OCI-LY3 (cell line): ENCODE measurements at regions not wholly inside any gene's neighbourhood (a gene's known extent, or its start where the extent isn't known, plus 50 kb on each side); places are given as distances from the start of the nearest gene placed in this dataset.

Source experiments
- H2AFZ ChIP-seq: fragments of 200-600, 300-600 bp; shearing (Covaris generic); 2 replicates; pipeline ENCODE4 v1.6.0; 2014; ENCODE audit warnings: antibody characterized with exemption, low read depth, low read length
- H3K27ac ChIP-seq: fragments of 200-600, 300-600 bp; sonication (generic); 2 replicates; pipeline ENCODE4 v1.5.1; 2014; ENCODE audit warnings: mild to moderate bottlenecking, low read length, moderate library complexity, mixed read lengths
- H3K27me3 ChIP-seq: fragments of 200-600, 300-600 bp; sonication (generic); 2 replicates; pipeline ENCODE4 v1.6.1; 2014; ENCODE audit warnings: low read depth, low read length, mixed read lengths
- H3K36me3 ChIP-seq: fragments of 200-600, 300-600 bp; sonication (generic); replicated peaks from 2 replicates; pipeline ENCODE3; 2014; ENCODE audit warnings: low read depth, low read length, mixed read lengths
- H3K4me1 ChIP-seq: fragments of 300-600, 200-600 bp; sonication (generic); 2 replicates; pipeline ENCODE4 v1.6.1; 2014; ENCODE audit warnings: low read length, mixed read lengths
- H3K4me2 ChIP-seq: fragments of 200-600, 300-600 bp; sonication (generic); 2 replicates; pipeline ENCODE4 v1.6.1; 2014; ENCODE audit warnings: low read length, mixed read lengths
- H3K4me3 ChIP-seq: fragments of 300-600, 200-600 bp; sonication (generic); 2 replicates; pipeline ENCODE4 v1.5.1; 2014; ENCODE audit warnings: antibody characterized with exemption, mild to moderate bottlenecking, low read length, moderate library complexity
- H3K79me2 ChIP-seq: fragments of 300-600, 200-600 bp; shearing (Covaris generic); 2 replicates; pipeline ENCODE4 v1.6.1; 2014; ENCODE audit warnings: mild to moderate bottlenecking, low read length, mixed read lengths
- H3K9ac ChIP-seq: fragments of 300-600, 200-600 bp; shearing (Covaris generic); 2 replicates; pipeline ENCODE4 v1.6.0; 2014; ENCODE audit warnings: mild to moderate bottlenecking, low read length, moderate library complexity
- H3K9me3 ChIP-seq: fragments of 200-600, 300-600 bp; shearing (Covaris generic); 2 replicates; pipeline ENCODE4 v1.6.1; 2014; ENCODE audit warnings: low read length, mixed read lengths; ENCODE audit not compliant: insufficient read depth
- H4K20me1 ChIP-seq: fragments of 200-600, 300-600 bp; sonication (generic); 2 replicates; pipeline ENCODE4 v1.6.1; 2016; ENCODE audit warnings: low read length, mixed read lengths; ENCODE audit not compliant: insufficient read depth
- CTCF ChIP-seq: fragments of 200-600, 300-600 bp; sonication (generic); IDR thresholded peaks from 2 replicates; pipeline ENCODE4 v1.5.1; 2014; ENCODE audit warnings: antibody characterized with exemption, low read length, low read depth
- EZH2phosphoT487 ChIP-seq: fragments of 200-600 bp; shearing (Covaris generic); IDR thresholded peaks from 2 replicates; pipeline ENCODE4 v1.6.1; 2018; ENCODE audit warnings: antibody characterized with exemption, mixed run types, low read depth

DNA sequence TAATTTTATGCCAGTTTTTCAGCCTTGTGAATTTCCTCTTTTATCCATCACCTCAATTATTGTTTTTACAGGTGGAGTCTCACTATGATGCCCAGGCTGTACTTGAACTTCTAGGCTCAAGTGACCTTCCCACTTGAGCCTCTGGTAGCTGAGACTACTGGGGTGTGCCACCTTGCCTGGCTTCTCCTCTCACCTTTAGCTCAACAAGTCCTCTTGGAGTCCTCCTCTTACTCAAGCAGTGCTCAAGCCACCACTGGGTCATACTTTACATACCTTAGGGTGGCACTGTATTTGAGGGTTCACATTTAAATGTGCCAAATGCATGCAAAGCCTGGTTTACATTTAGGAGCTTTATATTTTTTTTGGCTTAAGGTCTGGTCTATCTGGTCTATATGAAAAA is 350.1 kb upstream of the MCTP2 start:
- Histone ChIP-seq H3K79me2 (no peaks in the 10 kb centered on the region), H4K20me1 (no peaks in the 10 kb centered on the region), H2AFZ (no peak overlapping the region), H3K4me2 (no peak overlapping the region), H3K36me3 (no peaks in the 10 kb centered on the region), H3K27me3 (no peaks in the 10 kb centered on the region), H3K4me1 (no peaks in the 10 kb centered on the region), H3K4me3 (no peak overlapping the region), H3K9me3 (no peaks in the 10 kb centered on the region), H3K9ac (no peak overlapping the region), H3K27ac (no peak overlapping the region)
- TF ChIP-seq EZH2phosphoT487 (no peak), CTCF (no peak)

DNA sequence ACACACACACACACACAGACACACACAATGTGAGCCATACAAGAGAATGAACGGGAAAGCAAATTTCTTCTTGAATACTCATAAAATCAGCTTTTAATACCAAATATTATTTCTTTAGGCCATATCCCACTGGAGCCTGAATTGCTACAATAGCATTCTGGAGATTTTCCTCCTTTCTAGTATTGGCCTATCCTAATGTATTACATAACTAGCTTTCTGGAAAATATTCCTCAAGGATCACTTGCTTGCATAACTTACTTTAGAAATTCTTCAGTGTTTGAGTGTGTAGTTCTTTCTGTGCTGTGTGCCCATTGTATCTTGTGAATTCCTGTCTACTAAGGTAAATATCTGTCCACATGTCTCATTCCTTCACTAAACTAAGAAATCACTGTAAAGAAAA is 351.0 kb upstream of the MCTP2 start:
- Histone ChIP-seq H3K27ac (no peak overlapping the region), H2AFZ (no peak overlapping the region), H3K79me2 (no peaks in the 10 kb centered on the region), H3K4me2 (no peak overlapping the region), H3K4me1 (no peaks in the 10 kb centered on the region), H3K36me3 (no peaks in the 10 kb centered on the region), H3K4me3 (no peak overlapping the region), H3K27me3 (no peaks in the 10 kb centered on the region), H3K9me3 (no peaks in the 10 kb centered on the region), H3K9ac (no peak overlapping the region), H4K20me1 (no peaks in the 10 kb centered on the region)
- TF ChIP-seq CTCF (no peak), EZH2phosphoT487 (no peak)

- no peak for TF ChIP-seq EZH2phosphoT487
- TF ChIP-seq CTCF: no peak
- Histone ChIP-seq H2AFZ (no peak overlapping the region), H3K4me1 (no peaks in the 10 kb centered on the region), H3K79me2 (no peaks in the 10 kb centered on the region), H3K4me3 (no peak overlapping the region), H3K27ac (no peak overlapping the region), H3K9ac (no peak overlapping the region), H4K20me1 (no peaks in the 10 kb centered on the region), H3K9me3 (no peaks in the 10 kb centered on the region), H3K27me3 (no peaks in the 10 kb centered on the region), H3K4me2 (no peak overlapping the region), H3K36me3 (no peaks in the 10 kb centered on the region)
Measured at GRCh38 chr15:93870583-93870982, 360.8 kb upstream of the MCTP2 start.

DNA sequence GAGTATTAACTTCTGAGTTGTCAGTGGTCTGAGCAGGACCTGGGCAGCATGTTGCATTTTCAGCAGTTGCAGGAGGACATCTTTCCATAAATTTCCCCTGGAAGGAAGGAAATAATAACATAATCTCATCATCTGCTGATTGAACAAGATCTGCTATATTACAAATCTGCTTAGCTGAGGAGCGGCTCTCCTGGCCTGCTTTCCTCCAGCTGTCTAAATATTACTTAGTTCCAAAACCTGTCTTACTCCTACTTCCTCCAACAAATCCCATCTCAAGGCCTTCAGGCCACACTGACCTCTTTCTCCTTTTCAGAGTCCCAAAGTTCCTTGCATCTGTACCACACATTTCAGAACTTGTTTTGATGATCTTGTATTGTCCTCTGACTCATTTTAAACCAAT is 364.4 kb upstream of the MCTP2 start:
- no peak overlapping the region for H3K4me2 ChIP-seq
- no peak for TF ChIP-seq EZH2phosphoT487
- TF ChIP-seq CTCF: no peak
- H3K79me2 ChIP-seq: no peaks in the 10 kb centered on the region
- no peaks in the 10 kb centered on the region for H3K27me3 ChIP-seq
- no peak overlapping the region for H3K27ac ChIP-seq
- no peak overlapping the region for H2AFZ ChIP-seq
- no peak overlapping the region for H3K4me3 ChIP-seq
- H3K36me3 ChIP-seq: no peaks in the 10 kb centered on the region
- H4K20me1 ChIP-seq: no peaks in the 10 kb centered on the region
- no peaks in the 10 kb centered on the region for H3K9me3 ChIP-seq
- H3K4me1 ChIP-seq: no peaks in the 10 kb centered on the region
- H3K9ac ChIP-seq: no peak overlapping the region
